Common myeloid progenitor, CD34-positive (primary cell): ENCODE measurements at regions not wholly inside any gene's neighbourhood (a gene's known extent, or its start where the extent isn't known, plus 50 kb on each side); places are given as distances from the start of the nearest gene placed in this dataset.

Source experiments
- CTCF ChIA-PET: fragments of 350-600 bp; sonication (Branson Sonifier 250); formaldehyde crosslinking; loops from one replicate; lab custom pipeline; 2021; ENCODE audit warnings: antibody characterized with exemption; lab: Charles Lee
- POLR2A ChIA-PET: fragments of 350-600 bp; sonication (Branson Sonifier 250); formaldehyde crosslinking; loops from one replicate; lab custom pipeline; 2021; ENCODE audit warnings: antibody characterized with exemption; lab: Charles Lee
- DNase-seq, 3 donors: peaks; one replicate each; pipeline versions ENCODE4 v3.0.0 to v3.0.0-alpha.2; 2013
- H3K27ac ChIP-seq, 2 experiments: 1 replicate in 1 of 2; 2 replicates in 1 of 2; pipeline ENCODE4 v1.7.0; 2013; ENCODE audit warnings: inconsistent platforms in 2 of 2, low read length in 2 of 2, mild to moderate bottlenecking in 2 of 2, low read depth in 1 of 2, moderate library complexity in 1 of 2; ENCODE audit not compliant: severe bottlenecking in 2 of 2, insufficient read depth in 1 of 2, poor library complexity in 1 of 2
- H3K27me3 ChIP-seq, 5 experiments: replicated peaks in 2 of 5; 1 replicate in 3 of 5; 2 replicates in 2 of 5; pipeline versions ENCODE4 v1.6.1 to v1.7.0; 2013; ENCODE audit warnings: low read length in 4 of 5, mild to moderate bottlenecking in 2 of 5, moderate library complexity in 2 of 5, inconsistent platforms in 1 of 5; ENCODE audit not compliant: insufficient read depth in 5 of 5, control insufficient read depth in 4 of 5
- H3K36me3 ChIP-seq, 4 experiments: 1 replicate in 2 of 4; 2 replicates in 2 of 4; pipeline versions ENCODE4 v1.6.1 to v1.7.0; 2013; ENCODE audit warnings: low read length in 3 of 4, control low read depth in 1 of 4, mild to moderate bottlenecking in 1 of 4; ENCODE audit not compliant: control insufficient read depth in 4 of 4, insufficient read depth in 4 of 4
- H3K4me1 ChIP-seq, 4 experiments: 1 replicate in 3 of 4; 2 replicates in 1 of 4; pipeline versions ENCODE4 v1.6.1 to v1.7.1; 2013; ENCODE audit warnings: low read length in 3 of 4, mild to moderate bottlenecking in 3 of 4, control low read depth in 1 of 4, inconsistent platforms in 1 of 4, moderate library complexity in 1 of 4; ENCODE audit not compliant: control insufficient read depth in 4 of 4, insufficient read depth in 4 of 4; ENCODE audit errors: control extremely low read depth in 1 of 4
- H3K4me3 ChIP-seq, 7 experiments: 1 replicate in 4 of 7; 2 replicates in 3 of 7; pipeline versions ENCODE4 v1.5.1 to v1.7.0; 2013; ENCODE audit warnings: mild to moderate bottlenecking in 7 of 7, low read length in 6 of 7, moderate library complexity in 6 of 7, inconsistent platforms in 2 of 7, low read depth in 2 of 7, control low read depth in 1 of 7; ENCODE audit not compliant: insufficient read depth in 4 of 7, control insufficient read depth in 1 of 7; ENCODE audit errors: extremely low read depth in 1 of 7
- H3K9me3 ChIP-seq, 5 experiments: 1 replicate in 4 of 5; 2 replicates in 1 of 5; pipeline versions ENCODE4 v1.6.1 to v1.7.1; 2013; ENCODE audit warnings: low read length in 4 of 5, mild to moderate bottlenecking in 2 of 5, inconsistent platforms in 1 of 5, low read depth in 1 of 5, moderate library complexity in 1 of 5; ENCODE audit not compliant: control insufficient read depth in 4 of 5, insufficient read depth in 2 of 5; ENCODE audit errors: control extremely low read depth in 1 of 5
- WGBS: methylation state at CpG from one replicate; pipeline ENCODE4 v1.1.5; 2013; ENCODE audit not compliant: insufficient coverage; 5-methylcytosine and 5-hydroxymethylcytosine counted together

DNA sequence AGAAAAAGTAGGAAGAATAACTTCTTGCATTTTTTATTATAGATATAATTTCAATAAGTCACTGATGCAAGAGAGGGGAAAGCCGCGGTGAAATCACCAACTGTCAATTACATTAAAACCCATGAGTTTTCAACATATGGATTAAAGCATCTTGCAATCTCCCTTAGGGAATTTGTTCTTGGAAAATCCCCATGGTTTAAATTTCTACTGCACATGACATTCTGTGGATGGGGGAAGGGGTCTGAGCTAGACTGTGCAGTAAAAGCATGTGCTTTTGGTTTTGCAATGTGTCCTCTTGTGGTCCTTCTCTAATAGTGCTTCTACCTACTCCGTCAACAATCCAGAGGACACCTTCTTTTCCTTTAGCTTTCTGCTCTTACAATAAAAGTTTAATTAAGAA, 894.0 kb downstream of the DCDC2C start:
- no peaks in the 10 kb centered on the region for H3K9me3 ChIP-seq
- no peaks in the 10 kb centered on the region for H3K4me1 ChIP-seq
- no peaks in the 10 kb centered on the region for H3K27me3 ChIP-seq
- no peak overlapping the region for H3K4me3 ChIP-seq
- POLR2A ChIA-PET, result no interaction called here
- CTCF ChIA-PET, result no interaction called here
- DNase-seq, result no peak
- no peaks in the 10 kb centered on the region for H3K36me3 ChIP-seq
- WGBS, result no CpG with 5 or more reads among the region's 3 CpGs
- H3K27ac ChIP-seq, result no peak overlapping the region

DNA sequence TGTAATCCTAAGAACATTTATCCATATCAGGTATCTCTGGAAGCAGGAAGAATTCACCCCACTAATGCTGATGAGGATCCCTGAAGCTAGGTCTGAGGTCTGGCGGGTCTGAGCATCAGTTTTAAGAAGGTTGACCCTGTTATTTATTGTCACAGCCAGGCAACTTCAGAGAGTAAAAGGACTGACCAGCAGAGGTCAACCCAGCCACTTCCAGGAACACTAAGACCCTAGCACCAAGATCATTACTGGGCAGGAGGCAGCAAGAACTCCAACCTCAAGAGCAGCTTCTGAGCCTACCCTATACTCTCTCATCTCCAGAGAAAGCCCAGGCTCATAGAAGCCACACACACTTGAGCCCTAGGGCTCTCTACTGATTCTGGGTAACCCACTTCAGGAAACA, 901.4 kb downstream of the DCDC2C start:
- WGBS, result 75% methylated on average over 1 of the region's 1 CpG
- POLR2A ChIA-PET, result no interaction called here

DNA sequence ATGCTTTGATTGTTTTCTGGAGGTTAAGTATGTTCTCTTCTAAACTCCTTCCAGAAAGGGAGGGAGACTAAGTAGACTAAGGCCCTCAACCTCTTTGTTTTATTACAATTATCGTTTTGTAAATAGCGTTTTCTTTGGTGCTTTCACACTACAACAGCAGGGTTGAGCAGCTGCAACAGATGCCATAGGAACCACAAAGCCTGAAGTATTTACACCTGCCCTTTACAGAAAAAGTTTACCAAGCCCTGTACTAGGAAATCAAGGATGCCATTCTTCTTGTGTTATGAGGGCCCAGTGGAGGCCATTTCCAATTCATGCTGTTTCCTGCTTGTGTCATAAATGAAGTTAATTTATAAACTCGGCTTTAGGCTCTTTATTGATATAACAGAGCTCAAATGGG, 914.8 kb downstream of the DCDC2C start:
- ChIA-PET CTCF (no interaction called here), POLR2A (no interaction called here)
- H3K9me3 ChIP-seq, result peaks cover 0 to 2% (median 0%) of the 10 kb centered on the region in 5 experiments
- H3K36me3 ChIP-seq, result no peaks in the 10 kb centered on the region
- 81% methylated on average over 2 of the region's 3 CpGs for WGBS
- H3K27me3 ChIP-seq, result no peaks in the 10 kb centered on the region
- DNase-seq, result no peak
- no peak overlapping the region for H3K4me3 ChIP-seq
- H3K27ac ChIP-seq, result no peak overlapping the region
- no peaks in the 10 kb centered on the region for H3K4me1 ChIP-seq

More for the DNA sequence above, 901.4 kb downstream of the DCDC2C start:
- H3K27ac ChIP-seq, result no peak overlapping the region
- H3K9me3 ChIP-seq, result no peaks in the 10 kb centered on the region
- H3K27me3 ChIP-seq, result no peaks in the 10 kb centered on the region
- CTCF ChIA-PET, result no interaction called here
- no peaks in the 10 kb centered on the region for H3K36me3 ChIP-seq
- DNase-seq, result no peak
- H3K4me1 ChIP-seq, result no peaks in the 10 kb centered on the region
- H3K4me3 ChIP-seq, result no peak overlapping the region

GRCh38 chr2:4618630-4619228, 915.4 kb downstream of the DCDC2C start:
- 93% methylated on average over 7 of the region's 12 CpGs for WGBS
- Histone ChIP-seq H3K4me3 (no peak overlapping the region), H3K36me3 (no peaks in the 10 kb centered on the region), H3K9me3 (peaks cover 0 to 2% (median 0%) of the 10 kb centered on the region in 5 experiments), H3K27me3 (no peaks in the 10 kb centered on the region), H3K4me1 (no peaks in the 10 kb centered on the region), H3K27ac (no peak overlapping the region)
- CTCF ChIA-PET, result no interaction called here
- DNase-seq, result no peak
- POLR2A ChIA-PET, result no interaction called here

- Histone ChIP-seq H3K4me3 (no peak overlapping the region), H3K4me1 (no peaks in the 10 kb centered on the region)
- POLR2A ChIA-PET, result no interaction called here
Measured at GRCh38 chr2:4628998-4629501, 925.7 kb downstream of the DCDC2C start.

DNA sequence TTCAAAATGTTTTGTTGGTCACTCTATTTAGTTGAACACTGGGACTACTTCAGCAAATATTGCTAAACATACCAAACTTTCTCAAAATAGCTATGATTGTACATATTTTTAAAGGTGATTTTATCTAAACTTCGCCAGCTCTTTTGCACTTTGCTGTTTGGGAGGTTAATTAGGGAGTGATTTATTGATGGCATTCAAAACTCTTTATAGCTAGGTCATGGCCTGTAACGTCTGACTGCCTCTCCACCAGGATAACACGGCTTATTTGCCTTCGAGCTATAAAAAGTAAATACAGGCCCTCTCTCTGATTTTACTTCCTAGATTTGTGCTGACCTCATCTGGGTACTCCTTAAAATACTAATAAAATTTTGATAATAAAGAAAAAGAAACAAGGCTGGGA, 931.9 kb downstream of the DCDC2C start:
- Histone ChIP-seq H3K36me3 (no peaks in the 10 kb centered on the region), H3K27ac (no peak overlapping the region), H3K27me3 (no peaks in the 10 kb centered on the region), H3K4me1 (no peaks in the 10 kb centered on the region), H3K4me3 (no peak overlapping the region), H3K9me3 (no peaks in the 10 kb centered on the region)
- WGBS, result 67% methylated on average over 1 of the region's 4 CpGs
- no peak for DNase-seq
- ChIA-PET CTCF (no interaction called here), POLR2A (no interaction called here)

More at GRCh38 chr2:4628998-4629501, 925.7 kb downstream of the DCDC2C start:
- H3K27me3 ChIP-seq, result no peaks in the 10 kb centered on the region
- no peaks in the 10 kb centered on the region for H3K36me3 ChIP-seq
- CTCF ChIA-PET, result interaction anchor here (0.6 kb wide), 1 partner anchor 954 kb away, joined by 3 read pairs; no protein-coding TSS in a partner anchor
- no peaks in the 10 kb centered on the region for H3K9me3 ChIP-seq
- no peak for DNase-seq
- no peak overlapping the region for H3K27ac ChIP-seq
- 65% methylated on average over 2 of the region's 6 CpGs for WGBS

GRCh38 chr2:4653991-4654390, 950.6 kb downstream of the DCDC2C start:
- H3K4me3 ChIP-seq, result no peak overlapping the region
- H3K27ac ChIP-seq, result no peak overlapping the region
- no peaks in the 10 kb centered on the region for H3K4me1 ChIP-seq
- CTCF ChIA-PET, result no interaction called here
- no peaks in the 10 kb centered on the region for H3K36me3 ChIP-seq
- H3K9me3 ChIP-seq, result no peaks in the 10 kb centered on the region
- POLR2A ChIA-PET, result no interaction called here
- no CpG with 5 or more reads among the region's 1 CpG for WGBS
- no peaks in the 10 kb centered on the region for H3K27me3 ChIP-seq
- DNase-seq, result no peak
